SJCRH30 (cell line): ENCODE measurements at regions not wholly inside any gene's neighbourhood (a gene's known extent, or its start where the extent isn't known, plus 50 kb on each side); places are given as distances from the start of the nearest gene placed in this dataset.

Experiments
- DNase-seq, 2 experiments: peaks; one replicate each; pipeline ENCODE4 v3.0.0-alpha.2; 2015 to 2020
- H3K27ac ChIP-seq: fragments of 250-450 bp; sonication (Bioruptor Pico); 2 replicates; pipeline ENCODE4 v1.5.1; 2020; ENCODE audit warnings: mild to moderate bottlenecking, moderate library complexity
- H3K27me3 ChIP-seq: fragments of 250-450 bp; sonication (Bioruptor Pico); 2 replicates; pipeline ENCODE4 v1.5.1; 2020; ENCODE audit warnings: mild to moderate bottlenecking, moderate library complexity
- H3K36me3 ChIP-seq: fragments of 250-450 bp; sonication (Bioruptor Pico); 2 replicates; pipeline ENCODE4 v1.5.1; 2020; ENCODE audit warnings: mild to moderate bottlenecking, moderate library complexity
- H3K4me1 ChIP-seq: fragments of 250-450 bp; sonication (Bioruptor Pico); 2 replicates; pipeline ENCODE4 v1.5.1; 2020; ENCODE audit warnings: mild to moderate bottlenecking, moderate library complexity
- H3K4me3 ChIP-seq: fragments of 250-450 bp; sonication (Bioruptor Pico); 2 replicates; pipeline ENCODE4 v1.5.1; 2020; ENCODE audit warnings: mild to moderate bottlenecking, moderate library complexity
- H3K9me3 ChIP-seq: fragments of 250-450 bp; sonication (Bioruptor Pico); replicated peaks from 2 replicates; pipeline ENCODE4 v1.5.1; 2020; ENCODE audit warnings: mild to moderate bottlenecking, moderate library complexity

GRCh38 chr13:22210134-22210930 is 539.5 kb downstream of the FGF9 start:
- Histone ChIP-seq H3K4me3 (no peak overlapping the region), H3K27ac (no peak overlapping the region), H3K9me3 (no peaks in the 10 kb centered on the region), H3K4me1 (no peaks in the 10 kb centered on the region), H3K27me3 (peaks cover 11% of the 10 kb centered on the region; the same call in 1 of the 2 replicates), H3K36me3 (no peaks in the 10 kb centered on the region)
- DNase-seq, result no peak

- peaks cover 11% of the 10 kb centered on the region; the same call in 1 of the 2 replicates for H3K27me3 ChIP-seq
- no peak for DNase-seq
- no peak overlapping the region for H3K4me3 ChIP-seq
- H3K4me1 ChIP-seq, result no peaks in the 10 kb centered on the region
- H3K9me3 ChIP-seq, result no peaks in the 10 kb centered on the region
- no peaks in the 10 kb centered on the region for H3K36me3 ChIP-seq
- H3K27ac ChIP-seq, result no peak overlapping the region
These were observed 541.0 kb downstream of the FGF9 start for GRCh38 chr13:22211876-22212275.

GRCh38 chr13:22212576-22212975 is 541.7 kb downstream of the FGF9 start:
- no peaks in the 10 kb centered on the region for H3K4me1 ChIP-seq
- no peaks in the 10 kb centered on the region for H3K9me3 ChIP-seq
- peaks cover 11% of the 10 kb centered on the region; the same call in 1 of the 2 replicates for H3K27me3 ChIP-seq
- no peaks in the 10 kb centered on the region for H3K36me3 ChIP-seq
- DNase-seq, result no peak
- H3K27ac ChIP-seq, result no peak overlapping the region
- H3K4me3 ChIP-seq, result no peak overlapping the region

GRCh38 chr13:22214184-22214583 is 543.3 kb downstream of the FGF9 start:
- Histone ChIP-seq H3K36me3 (no peaks in the 10 kb centered on the region), H3K4me1 (no peaks in the 10 kb centered on the region), H3K27ac (no peak overlapping the region), H3K4me3 (no peak overlapping the region), H3K9me3 (no peaks in the 10 kb centered on the region), H3K27me3 (peaks cover 11% of the 10 kb centered on the region; the same call in 1 of the 2 replicates)
- DNase-seq, result no peak

- no peaks in the 10 kb centered on the region for H3K4me1 ChIP-seq
- DNase-seq, result no peak
- H3K27ac ChIP-seq, result no peak overlapping the region
- no peak overlapping the region for H3K4me3 ChIP-seq
- no peaks in the 10 kb centered on the region for H3K9me3 ChIP-seq
- H3K27me3 ChIP-seq, result no peaks in the 10 kb centered on the region
- H3K36me3 ChIP-seq, result no peaks in the 10 kb centered on the region
These were observed 547.9 kb downstream of the FGF9 start for GRCh38 chr13:22218797-22219196.

GRCh38 chr13:22219709-22220108 is 548.8 kb downstream of the FGF9 start:
- DNase-seq, result no peak
- Histone ChIP-seq H3K9me3 (no peaks in the 10 kb centered on the region), H3K36me3 (no peaks in the 10 kb centered on the region), H3K27ac (no peak overlapping the region), H3K27me3 (no peaks in the 10 kb centered on the region), H3K4me3 (no peak overlapping the region), H3K4me1 (no peaks in the 10 kb centered on the region)

GRCh38 chr13:22220151-22221135 is 549.6 kb downstream of the FGF9 start:
- no peaks in the 10 kb centered on the region for H3K27me3 ChIP-seq
- H3K27ac ChIP-seq, result no peak overlapping the region
- no peaks in the 10 kb centered on the region for H3K4me1 ChIP-seq
- DNase-seq, result no peak
- no peak overlapping the region for H3K4me3 ChIP-seq
- no peaks in the 10 kb centered on the region for H3K36me3 ChIP-seq
- no peaks in the 10 kb centered on the region for H3K9me3 ChIP-seq

- Histone ChIP-seq H3K27me3 (no peaks in the 10 kb centered on the region), H3K9me3 (no peaks in the 10 kb centered on the region), H3K4me1 (no peaks in the 10 kb centered on the region), H3K4me3 (no peak overlapping the region), H3K36me3 (no peaks in the 10 kb centered on the region), H3K27ac (no peak overlapping the region)
- no peak for DNase-seq
These were observed 552.5 kb downstream of the FGF9 start for GRCh38 chr13:22223411-22223810.

GRCh38 chr13:22226086-22226485 is 555.2 kb downstream of the FGF9 start:
- Histone ChIP-seq H3K4me1 (no peaks in the 10 kb centered on the region), H3K9me3 (no peaks in the 10 kb centered on the region), H3K4me3 (no peak overlapping the region), H3K36me3 (no peaks in the 10 kb centered on the region), H3K27me3 (no peaks in the 10 kb centered on the region), H3K27ac (no peak overlapping the region)
- DNase-seq, result no peak

GRCh38 chr13:22227895-22228294 is 557.0 kb downstream of the FGF9 start:
- Histone ChIP-seq H3K4me3 (no peak overlapping the region), H3K4me1 (no peaks in the 10 kb centered on the region), H3K27me3 (no peaks in the 10 kb centered on the region), H3K36me3 (no peaks in the 10 kb centered on the region), H3K9me3 (no peaks in the 10 kb centered on the region), H3K27ac (no peak overlapping the region)
- DNase-seq, result no peak

- no peak overlapping the region for H3K4me3 ChIP-seq
- no peak for DNase-seq
- no peaks in the 10 kb centered on the region for H3K36me3 ChIP-seq
- H3K27ac ChIP-seq, result no peak overlapping the region
- H3K27me3 ChIP-seq, result no peaks in the 10 kb centered on the region
- no peaks in the 10 kb centered on the region for H3K9me3 ChIP-seq
- no peaks in the 10 kb centered on the region for H3K4me1 ChIP-seq
These were observed 559.0 kb downstream of the FGF9 start for GRCh38 chr13:22229916-22230315.

- no peaks in the 10 kb centered on the region for H3K27me3 ChIP-seq
- no peak overlapping the region for H3K4me3 ChIP-seq
- H3K36me3 ChIP-seq, result no peaks in the 10 kb centered on the region
- no peak overlapping the region for H3K27ac ChIP-seq
- no peaks in the 10 kb centered on the region for H3K9me3 ChIP-seq
- H3K4me1 ChIP-seq, result no peaks in the 10 kb centered on the region
- DNase-seq, result no peak
These were observed 561.3 kb downstream of the FGF9 start for GRCh38 chr13:22232186-22232585.

GRCh38 chr13:22235285-22235949 is 564.5 kb downstream of the FGF9 start:
- H3K27ac ChIP-seq, result no peak overlapping the region
- H3K4me1 ChIP-seq, result no peaks in the 10 kb centered on the region
- H3K27me3 ChIP-seq, result peaks cover 8% of the 10 kb centered on the region; the same call in 1 of the 2 replicates
- DNase-seq, result peak in 1 of 2 experiments; percentile 17
- no peaks in the 10 kb centered on the region for H3K36me3 ChIP-seq
- H3K4me3 ChIP-seq, result no peak overlapping the region
- H3K9me3 ChIP-seq, result no peaks in the 10 kb centered on the region

- Histone ChIP-seq H3K4me3 (no peak overlapping the region), H3K4me1 (no peaks in the 10 kb centered on the region), H3K27me3 (peaks cover 10% of the 10 kb centered on the region; the same call in 1 of the 2 replicates), H3K9me3 (no peaks in the 10 kb centered on the region), H3K36me3 (no peaks in the 10 kb centered on the region), H3K27ac (no peak overlapping the region)
- DNase-seq, result no peak
These were observed 565.0 kb downstream of the FGF9 start for GRCh38 chr13:22235950-22236290.

- no peak overlapping the region for H3K4me3 ChIP-seq
- no peaks in the 10 kb centered on the region for H3K4me1 ChIP-seq
- no peak overlapping the region for H3K27ac ChIP-seq
- DNase-seq, result no peak
- no peaks in the 10 kb centered on the region for H3K36me3 ChIP-seq
- H3K9me3 ChIP-seq, result no peaks in the 10 kb centered on the region
- peaks cover 10% of the 10 kb centered on the region; the same call in 1 of the 2 replicates for H3K27me3 ChIP-seq
These were observed 567.4 kb downstream of the FGF9 start for GRCh38 chr13:22238269-22238668.
